Neural cell (in vitro differentiated cells): ENCODE measurements at regions not wholly inside any gene's neighbourhood (a gene's known extent, or its start where the extent isn't known, plus 50 kb on each side); places are given as distances from the start of the nearest gene placed in this dataset.

ENCODE experiments used
- H2AFZ ChIP-seq: fragments of 200-600, 300-800 bp; sonication (generic), shearing (Covaris generic); 2 replicates; pipeline ENCODE4 v1.6.0; 2014; ENCODE audit warnings: low read depth, mild to moderate bottlenecking, antibody characterized with exemption, low read length, moderate library complexity
- H3F3A ChIP-seq: fragments of 200-600 bp; shearing (Covaris generic); 2 replicates; pipeline ENCODE4 v1.6.1; 2016; ENCODE audit warnings: mild to moderate bottlenecking, moderate library complexity, mixed read lengths, antibody characterized with exemption, low read length; ENCODE audit not compliant: insufficient read depth, poor library complexity, severe bottlenecking
- H3K27ac ChIP-seq: fragments of 200-600, 300-800 bp; sonication (generic), shearing (Covaris generic); 2 replicates; pipeline ENCODE4 v1.5.1; 2014; ENCODE audit warnings: mild to moderate bottlenecking, low read length, moderate library complexity
- H3K27me3 ChIP-seq: fragments of 300-800, 200-600 bp; sonication (generic), shearing (Covaris generic); 2 replicates; pipeline ENCODE4 v1.6.0; 2014; ENCODE audit warnings: mild to moderate bottlenecking, low read depth, low read length, moderate library complexity; ENCODE audit not compliant: insufficient read depth
- H3K36me3 ChIP-seq: fragments of 300-800, 200-600 bp; sonication (generic), shearing (Covaris generic); 2 replicates; pipeline ENCODE4 v1.5.1; 2014; ENCODE audit warnings: mild to moderate bottlenecking, antibody characterized with exemption, low read length, moderate library complexity; ENCODE audit not compliant: insufficient read depth
- H3K4me2 ChIP-seq: fragments of 300-800, 200-600 bp; sonication (generic), shearing (Covaris generic); 2 replicates; pipeline ENCODE4 v1.6.0; 2014; ENCODE audit warnings: mild to moderate bottlenecking, low read length
- H3K4me3 ChIP-seq: fragments of 300-800, 200-600 bp; sonication (generic), shearing (Covaris generic); 2 replicates; pipeline ENCODE4 v1.5.1; 2014; ENCODE audit warnings: mild to moderate bottlenecking, low read length, moderate library complexity
- H3K79me2 ChIP-seq: fragments of 200-600 bp; shearing (Covaris generic); replicated peaks from 2 replicates; pipeline ENCODE4 v1.6.0; 2014; ENCODE audit warnings: mild to moderate bottlenecking, low read length, moderate library complexity; ENCODE audit not compliant: insufficient read depth
- H3K9ac ChIP-seq: fragments of 300-800, 200-600 bp; sonication (generic), shearing (Covaris generic); 2 replicates; pipeline ENCODE4 v1.6.1; 2016; ENCODE audit warnings: mild to moderate bottlenecking, low read length, mixed read lengths
- H3K9me2 ChIP-seq: fragments of 200-600 bp; shearing (Covaris generic); 2 replicates; pipeline ENCODE4 v1.6.1; 2016; ENCODE audit warnings: mild to moderate bottlenecking, low read length, mixed read lengths; ENCODE audit not compliant: insufficient read depth
- H3K9me3 ChIP-seq: fragments of 200-600, 300-800 bp; sonication (generic), shearing (Covaris generic); 2 replicates; pipeline ENCODE4 v1.6.1; 2016; ENCODE audit warnings: mild to moderate bottlenecking, mixed run types, low read length, moderate library complexity, mixed read lengths
- H4K20me1 ChIP-seq: fragments of 200-600 bp; shearing (Covaris generic); 2 replicates; pipeline ENCODE4 v1.6.1; 2016; ENCODE audit warnings: mild to moderate bottlenecking, mixed run types; ENCODE audit not compliant: insufficient read depth
- CTCF ChIP-seq: fragments of 450-650 bp; IDR thresholded peaks from 2 replicates; pipeline ENCODE4 v1.5.1; 2014; ENCODE audit warnings: antibody characterized with exemption, mild to moderate bottlenecking, moderate library complexity; ENCODE audit not compliant: poor library complexity, severe bottlenecking
- EP300 ChIP-seq: fragments of 450-650 bp; conservative IDR thresholded peaks from 2 replicates; pipeline ENCODE4 v1.6.1; 2014; ENCODE audit warnings: antibody characterized with exemption, mild to moderate bottlenecking, moderate library complexity; ENCODE audit not compliant: poor library complexity, severe bottlenecking
- EZH2 ChIP-seq: fragments of 200-600, 300-800 bp; shearing (Covaris generic), sonication (generic); IDR thresholded peaks from 2 replicates; pipeline ENCODE4 v1.6.1; 2014; ENCODE audit warnings: antibody characterized with exemption, low read length, borderline replicate concordance, mild to moderate bottlenecking; ENCODE audit not compliant: insufficient read depth, poor library complexity, severe bottlenecking
- MXI1 ChIP-seq: fragments of 450-650 bp; conservative IDR thresholded peaks from 2 replicates; pipeline ENCODE4 v1.6.1; 2014; ENCODE audit warnings: antibody characterized with exemption, mild to moderate bottlenecking; ENCODE audit not compliant: poor library complexity, severe bottlenecking
- POLR2AphosphoS5 ChIP-seq: IDR thresholded peaks from 2 replicates; pipeline ENCODE4 v1.6.1; 2012
- RAD21 ChIP-seq: fragments of 450-650 bp; conservative IDR thresholded peaks from 2 replicates; pipeline ENCODE4 v1.6.1; 2014; ENCODE audit warnings: antibody characterized with exemption, mild to moderate bottlenecking, moderate library complexity
- REST ChIP-seq: IDR thresholded peaks from 2 replicates; pipeline ENCODE4 v1.6.1; 2012; ENCODE audit warnings: borderline replicate concordance
- SMC3 ChIP-seq: fragments of 450-650 bp; conservative IDR thresholded peaks from 2 replicates; pipeline ENCODE4 v1.6.1; 2014; ENCODE audit warnings: antibody characterized with exemption, mild to moderate bottlenecking, moderate library complexity; ENCODE audit not compliant: poor library complexity
- TAF1 ChIP-seq: IDR thresholded peaks from 2 replicates; pipeline ENCODE4 v1.6.1; 2012; ENCODE audit warnings: low read depth

- no peaks in the 10 kb centered on the region for H3K79me2 ChIP-seq
- H3K27ac ChIP-seq, result no peak overlapping the region
- H3K9me3 ChIP-seq, result no peaks in the 10 kb centered on the region
- no peaks in the 10 kb centered on the region for H3K9me2 ChIP-seq
- no peak for TF ChIP-seq RAD21
- TF ChIP-seq MXI1, result no peak
- no peak for TF ChIP-seq SMC3
- no peak for TF ChIP-seq EP300
- TF ChIP-seq TAF1, result no peak
- no peak for TF ChIP-seq POLR2AphosphoS5
- TF ChIP-seq REST, result no peak
- no peak for TF ChIP-seq CTCF
- no peak for TF ChIP-seq EZH2
- H3F3A ChIP-seq, result no peaks in the 10 kb centered on the region
- no peak overlapping the region for H3K9ac ChIP-seq
- no peak overlapping the region for H3K4me2 ChIP-seq
- no peaks in the 10 kb centered on the region for H3K36me3 ChIP-seq
- no peak overlapping the region for H2AFZ ChIP-seq
- H3K27me3 ChIP-seq, result no peaks in the 10 kb centered on the region
- H3K4me3 ChIP-seq, result no peak overlapping the region
- no peaks in the 10 kb centered on the region for H4K20me1 ChIP-seq
Observed at GRCh38 chr6:79330704-79331103, 96.2 kb upstream of the HMGN3 start.

- Histone ChIP-seq H3K27ac (no peak overlapping the region), H3K9me2 (no peaks in the 10 kb centered on the region), H3K79me2 (no peaks in the 10 kb centered on the region), H3K9me3 (no peaks in the 10 kb centered on the region), H4K20me1 (no peaks in the 10 kb centered on the region), H3F3A (no peaks in the 10 kb centered on the region), H3K36me3 (no peaks in the 10 kb centered on the region), H3K4me3 (no peak overlapping the region), H3K4me2 (no peak overlapping the region), H3K27me3 (no peaks in the 10 kb centered on the region), H2AFZ (no peak overlapping the region), H3K9ac (no peak overlapping the region)
- TF ChIP-seq RAD21 (no peak), EP300 (no peak), REST (no peak), TAF1 (no peak), POLR2AphosphoS5 (no peak), EZH2 (no peak), MXI1 (no peak), SMC3 (no peak), CTCF (no peak)
Observed at GRCh38 chr6:79313254-79313653, 78.8 kb upstream of the HMGN3 start.
